UCSD-AML1 (cell line): ENCODE measurements at regions not wholly inside any gene's neighbourhood (a gene's known extent, or its start where the extent isn't known, plus 50 kb on each side); places are given as distances from the start of the nearest gene placed in this dataset.
"Not testable (repeated sequence)": the region's sequence is repeated elsewhere in the genome, so short reads cannot be mapped to it uniquely, and the experiment has no call there.

ENCODE experiments used
- DNase-seq: peaks from one replicate; lab custom pipeline; 2025; ENCODE audit not compliant: unreplicated experiment; lab: John Stamatoyannopoulos, UW

DNA sequence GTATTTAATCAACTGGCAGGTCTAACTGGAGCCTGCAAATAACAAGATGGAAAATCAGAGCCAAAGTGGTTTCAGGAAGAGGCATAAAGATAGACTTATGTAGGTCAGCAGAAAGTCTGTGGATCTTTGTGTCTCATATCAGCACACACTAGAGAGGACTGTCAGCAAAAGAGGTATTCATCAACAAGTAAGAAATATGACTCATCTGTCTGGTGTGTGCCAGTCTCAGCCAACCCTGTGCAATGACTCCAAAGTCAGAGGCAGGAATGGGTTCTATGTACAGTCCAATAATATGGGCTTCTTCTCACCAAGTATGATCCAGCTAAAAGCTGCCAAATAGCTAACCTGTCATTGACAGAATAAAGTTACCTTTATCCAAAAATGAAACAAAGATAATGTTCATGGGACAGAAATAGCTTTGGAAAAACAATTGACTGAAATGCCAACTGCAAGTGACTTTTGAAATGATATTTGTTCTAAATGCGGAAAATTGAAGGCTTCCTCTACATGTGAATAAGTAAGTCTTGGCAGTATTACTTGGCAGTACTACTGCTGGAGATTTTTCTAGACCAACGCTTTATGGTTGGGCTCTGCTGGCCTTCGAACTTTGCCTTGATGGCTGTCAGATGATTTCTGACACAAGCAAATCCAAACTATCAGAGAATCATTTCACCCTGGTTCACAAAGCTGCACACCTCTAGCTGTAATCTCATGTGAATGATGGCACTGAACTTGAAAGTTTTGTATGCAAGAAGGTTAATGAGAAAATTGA, 272.3 kb upstream of the SEMA3C start:
- DNase-seq, result no peak

DNA sequence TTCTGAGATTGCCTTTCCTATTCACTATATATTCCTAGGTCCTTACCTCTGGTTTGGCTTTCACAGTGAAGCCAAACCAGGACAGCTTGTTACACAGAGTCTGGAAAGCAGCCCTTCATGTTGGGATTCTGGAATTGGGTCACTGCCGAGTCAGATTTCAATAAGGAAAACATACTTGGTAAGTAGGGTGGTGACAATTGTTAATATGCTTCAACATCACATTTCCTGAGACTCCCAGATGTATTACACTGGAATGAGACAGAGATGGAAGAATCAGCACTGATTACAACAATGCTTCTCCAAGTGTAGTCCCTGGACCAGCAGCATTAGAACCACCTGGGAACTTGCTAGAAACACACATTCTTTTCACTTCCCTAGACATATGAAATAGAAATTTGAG, 268.9 kb upstream of the SEMA3C start:
- no peak for DNase-seq

DNA sequence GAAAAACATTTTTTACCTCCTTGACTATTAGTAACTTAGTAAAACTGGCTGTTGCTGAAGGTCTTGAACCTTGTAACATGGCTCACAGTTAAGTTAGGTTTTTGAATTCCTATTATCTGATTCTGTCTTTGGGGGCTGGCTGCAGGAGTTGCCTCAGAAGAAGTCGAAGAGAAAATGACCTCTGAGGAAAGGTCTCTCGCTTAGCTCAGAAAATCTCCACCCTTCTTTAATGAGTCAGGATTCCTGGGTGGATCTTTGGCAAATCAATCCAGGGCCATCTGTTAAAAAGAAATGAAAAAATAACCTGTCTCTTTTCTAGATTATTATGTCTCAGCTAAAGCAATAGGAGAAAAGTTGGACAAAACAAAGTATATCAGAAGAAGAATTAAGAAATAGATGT, 267.8 kb upstream of the SEMA3C start:
- no peak for DNase-seq

GRCh38 chr7:81185072-81185471, 266.2 kb upstream of the SEMA3C start:
- no peak for DNase-seq

DNA sequence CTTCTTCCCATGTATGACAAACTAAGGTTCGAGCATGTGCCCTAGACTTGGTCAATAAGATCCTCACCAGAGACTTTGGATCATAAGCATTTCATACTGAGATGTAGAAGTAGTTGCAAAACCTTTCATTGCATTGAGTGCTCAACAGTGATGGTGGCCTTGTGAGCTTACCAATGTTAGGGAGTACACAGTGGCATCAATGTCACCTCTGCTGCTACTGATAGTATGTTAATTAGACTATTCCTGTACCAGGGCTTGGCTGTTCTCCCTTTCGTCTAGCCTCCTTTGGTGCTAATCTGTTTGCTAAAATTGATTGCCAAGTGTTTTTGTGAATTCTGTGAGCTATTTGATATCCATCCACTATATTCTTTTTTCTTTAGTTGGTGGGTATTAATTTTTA, 264.5 kb upstream of the SEMA3C start:
- no peak for DNase-seq

GRCh38 chr7:81182056-81182455, 263.2 kb upstream of the SEMA3C start:
- DNase-seq, result not testable (repeated sequence)

GRCh38 chr7:81181066-81181465, 262.2 kb upstream of the SEMA3C start:
- DNase-seq, result no peak

GRCh38 chr7:81180573-81180972, 261.7 kb upstream of the SEMA3C start:
- no peak for DNase-seq

GRCh38 chr7:81175275-81175940, 256.6 kb upstream of the SEMA3C start:
- no peak for DNase-seq

- no peak for DNase-seq
Observed at GRCh38 chr7:81173766-81174281, 255.0 kb upstream of the SEMA3C start.

- DNase-seq, result no peak
Observed at GRCh38 chr7:81170291-81170690, 251.4 kb upstream of the SEMA3C start.

DNA sequence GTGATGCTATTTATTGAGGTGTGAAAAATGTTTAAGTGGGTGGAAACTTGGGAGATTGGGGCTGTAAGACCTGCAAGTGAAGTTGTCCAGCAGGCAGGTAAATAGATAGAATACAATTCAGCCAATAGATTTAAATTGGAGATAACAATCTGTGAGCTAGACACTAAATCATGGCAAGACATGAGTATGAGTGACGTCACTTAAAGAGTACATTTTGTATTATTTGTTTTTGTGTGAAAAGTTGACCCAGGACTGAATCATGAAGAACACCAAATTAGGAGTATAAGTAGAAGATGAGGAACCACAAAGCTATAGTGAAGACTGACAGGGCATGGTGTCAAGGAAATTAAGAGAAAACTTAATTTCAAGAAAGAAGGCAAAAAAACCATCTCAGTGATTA, 249.1 kb upstream of the SEMA3C start:
- DNase-seq, result no peak

- no peak for DNase-seq
Observed at GRCh38 chr7:81165070-81165469, 246.2 kb upstream of the SEMA3C start.

GRCh38 chr7:81162771-81163525, 244.1 kb upstream of the SEMA3C start:
- no peak for DNase-seq

DNA sequence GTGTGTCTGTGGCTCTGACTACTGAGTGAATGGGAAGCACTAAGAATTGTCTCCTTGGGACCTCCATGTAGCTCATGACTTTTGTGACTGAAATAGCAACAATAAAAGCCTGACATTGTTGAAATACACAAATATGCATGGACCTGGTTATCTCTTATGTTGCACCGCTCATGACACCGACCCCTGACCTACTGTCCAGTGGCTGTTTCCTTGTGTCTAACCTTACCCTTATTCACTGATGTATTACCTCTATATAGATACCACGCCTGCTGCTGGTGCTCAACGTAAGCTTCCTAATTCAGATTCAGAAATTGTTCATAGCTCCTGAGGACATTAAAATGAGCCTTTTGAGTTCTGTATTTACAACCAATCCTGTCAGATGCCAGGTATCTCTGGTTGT, 243.4 kb upstream of the SEMA3C start:
- no peak for DNase-seq

DNA sequence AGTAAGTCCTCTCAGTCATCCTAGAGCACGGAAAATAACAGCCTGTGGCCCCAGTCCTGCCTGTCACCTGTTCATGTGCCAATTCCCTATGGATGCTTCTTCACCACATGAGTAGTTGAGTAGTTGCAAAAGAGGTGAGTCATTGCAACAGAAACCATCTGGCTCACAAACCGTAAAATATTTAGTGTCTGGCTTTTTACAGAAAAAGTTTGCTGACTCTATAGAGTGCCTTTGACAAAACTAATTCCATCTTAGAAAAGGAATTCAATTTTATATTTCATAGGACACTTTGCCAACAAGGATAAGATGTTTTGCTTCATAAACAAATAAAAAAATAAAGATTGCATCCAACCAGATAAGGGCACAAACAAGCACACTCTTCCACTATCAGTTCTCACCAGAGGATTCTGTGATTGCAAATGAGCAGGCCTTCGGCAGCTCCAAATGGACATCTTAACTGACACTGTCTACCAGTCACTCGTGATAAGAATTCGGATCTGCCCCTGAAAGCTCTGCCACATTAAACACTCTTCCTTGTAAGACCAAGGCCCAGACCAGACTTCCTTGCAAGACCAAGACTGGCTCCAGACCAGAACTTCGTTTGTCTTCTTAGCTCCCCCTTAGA, 242.7 kb upstream of the SEMA3C start:
- no peak for DNase-seq

- DNase-seq, result no peak
Observed at GRCh38 chr7:81159402-81159801, 240.6 kb upstream of the SEMA3C start.

GRCh38 chr7:81158189-81158588, 239.3 kb upstream of the SEMA3C start:
- DNase-seq, result no peak

- DNase-seq, result no peak
Observed at GRCh38 chr7:81155654-81156373, 237.0 kb upstream of the SEMA3C start.

- no peak for DNase-seq
Observed at GRCh38 chr7:81154565-81154964, 235.7 kb upstream of the SEMA3C start.

- not testable (repeated sequence) for DNase-seq
Observed at GRCh38 chr7:81152925-81153324, 234.1 kb upstream of the SEMA3C start.
